Left ventricle myocardium inferior (tissue), 1 donor: ENCODE measurements at regions not wholly inside any gene's neighbourhood (a gene's known extent, or its start where the extent isn't known, plus 50 kb on each side); places are given as distances from the start of the nearest gene placed in this dataset.

Experiments used
- DNase-seq: peaks from one replicate; pipeline ENCODE4 v3.0.0-alpha.2; 2020
- H3K27ac ChIP-seq: fragments of 200-600 bp; replicated peaks from 2 replicates; pipeline ENCODE4 v1.8.0; 2021
- H3K27me3 ChIP-seq: fragments of 200-600 bp; 2 replicates; pipeline ENCODE4 v1.8.0; 2021; ENCODE audit warnings: low read depth
- H3K36me3 ChIP-seq: fragments of 200-600 bp; 2 replicates; pipeline ENCODE4 v1.8.0; 2021
- H3K4me1 ChIP-seq: fragments of 200-600 bp; 2 replicates; pipeline ENCODE4 v1.8.0; 2021
- H3K4me3 ChIP-seq: fragments of 200-600 bp; 2 replicates; pipeline ENCODE4 v1.8.0; 2021; ENCODE audit warnings: mild to moderate bottlenecking, moderate library complexity
- H3K9me3 ChIP-seq: fragments of 200-600 bp; replicated peaks from 2 replicates; pipeline ENCODE4 v1.8.0; 2021
- intact Hi-C: fragments of 100-400 bp; cut with micrococcal nuclease; formaldehyde crosslinking; loops from one replicate; pipeline ENCODE4 v1.11.0; 2022
- TF ChIP-seq, protein P1 (sequence below): fragments of 200-600 bp; IDR thresholded peaks from 2 replicates; pipeline ENCODE4 v1.8.0; 2021; ENCODE audit warnings: antibody characterized with exemption, mild to moderate bottlenecking, borderline replicate concordance
- donor health status: DM: no; HTN: yes; CAD: no; lungs with severe emphysema.

DNA sequence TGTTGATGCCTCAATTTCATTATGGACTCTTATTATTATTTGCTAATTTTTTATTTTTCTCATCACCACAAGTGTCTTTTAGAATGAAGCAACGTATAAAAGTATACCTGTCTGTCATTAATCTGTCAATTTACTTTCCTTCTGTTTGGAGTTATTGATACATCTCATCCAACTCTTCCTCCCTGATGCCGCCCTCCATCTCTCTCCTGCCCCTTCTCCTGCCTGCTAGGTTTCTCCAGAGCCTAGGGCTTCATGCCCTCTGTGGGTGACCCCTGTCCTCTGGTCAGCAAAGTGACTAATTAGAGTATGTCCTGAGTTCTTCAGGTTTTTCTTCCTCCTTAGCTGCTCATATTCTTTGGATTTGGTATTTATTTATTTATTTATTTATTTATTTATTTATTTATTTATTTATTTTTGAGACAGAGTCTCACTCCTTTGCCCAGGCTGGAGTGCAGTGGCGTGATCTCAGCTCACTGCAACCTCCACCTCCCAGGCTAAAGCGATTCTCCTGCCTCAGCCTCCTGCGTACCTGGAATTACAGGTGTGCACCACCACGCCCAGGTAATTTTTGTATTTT lies 162.5 kb upstream of the MYCN start:
- H3K36me3 ChIP-seq, result no peaks in the 10 kb centered on the region
- H3K27me3 ChIP-seq, result peaks cover 11% of the 10 kb centered on the region
- H3K4me1 ChIP-seq, result no peaks in the 10 kb centered on the region
- no peak overlapping the region for H3K4me3 ChIP-seq
- intact Hi-C loops, result no loop called here
- no peak overlapping the region for H3K27ac ChIP-seq
- TF ChIP-seq, protein P1, sequence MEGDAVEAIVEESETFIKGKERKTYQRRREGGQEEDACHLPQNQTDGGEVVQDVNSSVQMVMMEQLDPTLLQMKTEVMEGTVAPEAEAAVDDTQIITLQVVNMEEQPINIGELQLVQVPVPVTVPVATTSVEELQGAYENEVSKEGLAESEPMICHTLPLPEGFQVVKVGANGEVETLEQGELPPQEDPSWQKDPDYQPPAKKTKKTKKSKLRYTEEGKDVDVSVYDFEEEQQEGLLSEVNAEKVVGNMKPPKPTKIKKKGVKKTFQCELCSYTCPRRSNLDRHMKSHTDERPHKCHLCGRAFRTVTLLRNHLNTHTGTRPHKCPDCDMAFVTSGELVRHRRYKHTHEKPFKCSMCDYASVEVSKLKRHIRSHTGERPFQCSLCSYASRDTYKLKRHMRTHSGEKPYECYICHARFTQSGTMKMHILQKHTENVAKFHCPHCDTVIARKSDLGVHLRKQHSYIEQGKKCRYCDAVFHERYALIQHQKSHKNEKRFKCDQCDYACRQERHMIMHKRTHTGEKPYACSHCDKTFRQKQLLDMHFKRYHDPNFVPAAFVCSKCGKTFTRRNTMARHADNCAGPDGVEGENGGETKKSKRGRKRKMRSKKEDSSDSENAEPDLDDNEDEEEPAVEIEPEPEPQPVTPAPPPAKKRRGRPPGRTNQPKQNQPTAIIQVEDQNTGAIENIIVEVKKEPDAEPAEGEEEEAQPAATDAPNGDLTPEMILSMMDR, result no peak
- DNase-seq, result no peak
- H3K9me3 ChIP-seq, result no peaks in the 10 kb centered on the region

DNA sequence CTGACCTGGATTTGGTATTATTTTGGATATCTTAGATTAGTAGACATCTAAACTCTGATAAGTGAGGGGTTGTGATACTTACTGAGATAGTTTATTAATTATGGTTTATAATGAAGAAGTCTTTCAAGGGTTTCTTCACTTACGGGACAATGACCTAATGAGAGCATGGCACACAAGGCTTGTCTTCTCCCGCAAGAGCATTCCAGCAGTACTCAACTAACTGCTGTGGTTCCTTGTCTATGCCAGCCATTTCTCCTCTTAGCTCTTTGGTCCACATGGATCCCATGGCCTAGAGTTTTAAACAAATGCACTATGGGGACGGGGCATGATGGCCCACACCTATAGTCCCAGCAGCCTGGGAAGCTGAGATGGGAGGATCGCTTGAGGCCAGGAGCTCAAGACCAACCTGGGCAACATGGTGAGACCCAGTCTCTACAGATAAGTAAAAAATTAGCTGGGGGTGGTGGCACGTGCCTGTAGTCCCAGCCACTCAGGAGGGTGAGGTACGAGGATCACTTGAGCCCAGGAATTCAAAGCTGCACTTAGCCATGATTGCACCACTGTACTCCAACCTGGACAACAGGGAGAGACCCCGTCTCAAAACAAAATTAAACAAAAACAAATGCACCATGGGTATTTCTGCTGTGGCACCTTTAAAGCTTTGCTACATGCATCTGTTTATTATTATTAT lies 161.7 kb upstream of the MYCN start:
- Histone ChIP-seq H3K9me3 (no peaks in the 10 kb centered on the region), H3K36me3 (no peaks in the 10 kb centered on the region), H3K4me1 (no peaks in the 10 kb centered on the region), H3K27me3 (peaks cover 18% of the 10 kb centered on the region), H3K27ac (no peak overlapping the region), H3K4me3 (no peak overlapping the region)
- TF ChIP-seq, protein P1, result no peak
- intact Hi-C loops, result no loop called here
- no peak for DNase-seq

- Histone ChIP-seq H3K36me3 (no peaks in the 10 kb centered on the region), H3K27me3 (peaks cover 27% of the 10 kb centered on the region), H3K27ac (no peak overlapping the region), H3K4me3 (no peak overlapping the region), H3K9me3 (no peaks in the 10 kb centered on the region), H3K4me1 (no peaks in the 10 kb centered on the region)
- intact Hi-C loops, result no loop called here
- no peak for DNase-seq
- TF ChIP-seq, protein P1, result no peak
Observed at GRCh38 chr2:15779381-15780041, 160.8 kb upstream of the MYCN start.

DNA sequence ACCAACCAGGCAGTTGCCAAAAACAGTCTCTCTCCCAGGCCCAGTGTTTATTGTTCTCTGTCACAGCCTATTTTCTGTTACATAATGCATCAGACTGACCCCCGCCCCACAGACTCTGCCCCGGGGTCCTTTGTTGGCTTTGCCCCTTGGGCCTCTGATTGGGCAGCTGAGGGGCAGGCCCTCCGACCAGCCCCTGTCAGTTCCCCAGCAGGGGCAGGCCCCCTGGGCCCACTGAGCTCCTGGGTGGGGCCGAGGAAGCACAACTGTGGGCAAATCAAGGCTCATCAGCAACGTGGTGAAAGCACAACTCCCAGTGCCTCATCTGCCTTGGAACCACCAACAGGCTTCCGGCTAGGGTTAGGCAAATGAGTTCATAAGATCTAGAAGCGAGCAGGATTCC lies 160.1 kb upstream of the MYCN start:
- Histone ChIP-seq H3K36me3 (no peaks in the 10 kb centered on the region), H3K9me3 (no peaks in the 10 kb centered on the region), H3K27ac (no peak overlapping the region), H3K4me3 (no peak overlapping the region), H3K4me1 (no peaks in the 10 kb centered on the region), H3K27me3 (peaks cover 34% of the 10 kb centered on the region)
- TF ChIP-seq, protein P1, result no peak
- intact Hi-C loops, result no loop called here
- DNase-seq, result no peak

GRCh38 chr2:15780912-15781574 lies 159.3 kb upstream of the MYCN start:
- intact Hi-C loops, result no loop called here
- Histone ChIP-seq H3K27me3 (peaks cover 36% of the 10 kb centered on the region), H3K4me1 (no peaks in the 10 kb centered on the region), H3K36me3 (no peaks in the 10 kb centered on the region), H3K4me3 (no peak overlapping the region), H3K9me3 (no peaks in the 10 kb centered on the region), H3K27ac (no peak overlapping the region)
- TF ChIP-seq, protein P1, result no peak
- no peak for DNase-seq
